GM19397 (cell line): ENCODE measurements at regions not wholly inside any gene's neighbourhood (a gene's known extent, or its start where the extent isn't known, plus 50 kb on each side); places are given as distances from the start of the nearest gene placed in this dataset.
A peak's percentile ranks its signal among the peaks of the same experiment; 100 is the strongest.
"Not testable (repeated sequence)": the region's sequence is repeated elsewhere in the genome, so short reads cannot be mapped to it uniquely, and the experiment has no call there.

Experiments used
- ATAC-seq: cut with Tn5 transposase; IDR thresholded peaks from one replicate; pipeline ENCODE4 v1.9.1; 2021; ENCODE audit warnings: mild to moderate bottlenecking, moderate library complexity; ENCODE audit not compliant: unreplicated experiment

- ATAC-seq: no peak
Observed at GRCh38 chr11:79522626-79523025, 81.8 kb upstream of the TENM4 start.

DNA sequence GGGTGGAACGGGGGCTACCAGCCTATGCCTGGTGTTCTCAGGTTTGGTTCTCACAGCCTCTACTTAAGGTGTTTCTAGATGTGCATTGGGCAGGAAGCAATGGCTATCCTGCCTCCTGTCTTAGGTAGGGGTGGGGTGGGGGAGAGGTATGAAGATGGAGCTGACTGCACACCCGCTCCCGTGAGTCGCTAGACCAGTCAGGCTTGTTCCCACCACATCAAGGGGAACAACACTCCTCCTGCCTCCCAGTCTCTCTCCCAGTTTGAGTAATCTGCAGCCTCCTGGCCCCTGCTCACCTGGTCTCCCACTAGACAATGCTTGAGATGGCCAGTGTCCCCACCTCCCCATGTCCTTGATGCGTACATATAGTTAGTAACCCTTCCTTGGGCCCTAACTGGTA is 79.3 kb upstream of the TENM4 start:
- ATAC-seq: no peak

DNA sequence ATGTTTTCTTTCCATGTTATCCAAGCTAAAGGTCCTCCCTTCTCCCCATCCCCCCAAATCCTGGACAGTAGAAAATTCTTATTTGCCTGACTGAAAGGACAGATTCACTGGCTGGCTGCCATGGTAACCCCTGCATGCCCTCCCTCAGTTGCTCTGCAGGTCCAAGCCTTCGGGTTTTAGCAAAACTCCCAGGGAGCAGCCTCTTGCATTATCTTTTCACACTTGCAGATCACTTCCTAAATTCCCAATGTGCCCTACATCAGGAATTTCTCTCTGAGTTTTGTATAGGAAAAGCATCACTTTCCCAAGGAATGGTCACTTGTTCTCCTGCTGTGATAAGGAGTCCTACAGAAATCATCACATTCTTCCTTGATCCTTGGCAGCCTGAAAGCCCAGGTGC is 75.0 kb upstream of the TENM4 start:
- ATAC-seq: no peak

DNA sequence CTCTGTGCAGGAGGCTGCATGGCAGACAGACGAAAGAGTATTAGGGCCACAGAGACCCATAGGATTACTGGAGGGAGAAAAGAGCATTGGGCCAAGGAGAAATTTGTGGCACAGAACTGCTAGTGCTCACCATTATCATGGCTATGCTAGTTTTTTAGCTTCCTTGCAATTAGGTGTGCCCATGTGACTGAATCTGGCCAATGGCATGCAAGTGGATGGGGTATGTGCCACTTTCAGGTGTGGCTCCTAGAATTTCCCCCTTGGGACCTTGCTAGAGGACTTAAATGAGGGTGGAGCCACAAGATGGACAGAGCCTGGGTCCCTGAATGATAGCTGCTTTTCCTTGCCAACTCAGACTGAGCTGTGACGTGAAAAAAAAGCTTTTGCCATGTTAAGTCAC is 73.9 kb upstream of the TENM4 start:
- no peak for ATAC-seq

DNA sequence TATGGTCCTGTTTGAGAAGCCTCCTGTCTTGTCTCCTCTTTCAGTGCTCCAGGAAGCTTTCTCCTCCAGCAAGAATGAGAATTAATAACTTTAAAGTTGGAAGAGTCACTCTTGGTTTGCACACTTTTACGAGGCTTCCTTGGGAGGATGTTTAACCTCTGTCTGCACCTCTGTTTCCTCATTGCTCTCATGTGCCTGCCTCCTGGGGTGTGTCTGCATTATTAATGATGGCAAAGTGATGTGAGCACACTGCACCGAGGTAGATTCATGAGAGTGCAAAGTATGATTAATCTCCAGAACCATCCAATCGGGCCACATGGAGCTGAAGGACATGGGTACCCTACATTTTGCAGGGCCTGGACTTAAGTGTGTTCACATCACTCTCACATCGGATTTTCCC is 73.5 kb upstream of the TENM4 start:
- ATAC-seq: no peak

DNA sequence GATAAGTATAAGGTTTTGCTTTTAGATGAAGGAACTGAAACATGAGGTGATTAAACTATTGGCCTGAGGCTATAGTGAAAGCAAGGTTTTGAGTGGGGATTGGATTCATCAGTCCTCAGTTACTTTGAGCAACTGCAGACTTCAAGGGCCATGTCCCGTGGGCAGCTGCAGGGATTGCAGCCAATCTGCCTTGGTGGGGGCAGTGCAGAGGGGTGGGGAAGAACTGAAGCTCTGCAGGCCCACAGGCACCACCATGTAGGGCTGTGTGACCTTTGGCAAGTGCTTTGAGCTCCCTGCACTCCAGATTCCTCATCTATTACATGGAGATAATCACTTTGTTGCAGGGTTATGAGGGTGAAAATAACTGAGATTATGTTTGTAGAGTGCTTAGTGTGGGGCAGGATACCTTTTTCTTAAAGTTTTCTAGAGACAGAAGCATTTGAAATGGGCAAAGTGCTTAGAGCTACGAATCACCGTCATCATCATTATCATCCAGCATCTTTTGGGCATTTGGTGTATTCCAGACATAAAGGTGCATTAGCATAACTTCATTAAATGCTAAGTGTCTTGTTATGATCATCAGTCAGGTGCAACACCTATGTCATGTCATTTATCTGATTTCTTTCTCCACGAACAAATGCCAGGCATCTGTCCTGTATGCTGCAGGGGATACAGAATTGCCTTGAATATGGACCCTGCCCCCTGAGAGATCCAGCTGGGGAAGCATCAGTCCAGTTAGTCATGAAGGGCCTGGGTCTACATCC is 72.1 kb upstream of the TENM4 start:
- ATAC-seq: no peak

GRCh38 chr11:79510960-79511359 is 70.1 kb upstream of the TENM4 start:
- ATAC-seq: no peak

DNA sequence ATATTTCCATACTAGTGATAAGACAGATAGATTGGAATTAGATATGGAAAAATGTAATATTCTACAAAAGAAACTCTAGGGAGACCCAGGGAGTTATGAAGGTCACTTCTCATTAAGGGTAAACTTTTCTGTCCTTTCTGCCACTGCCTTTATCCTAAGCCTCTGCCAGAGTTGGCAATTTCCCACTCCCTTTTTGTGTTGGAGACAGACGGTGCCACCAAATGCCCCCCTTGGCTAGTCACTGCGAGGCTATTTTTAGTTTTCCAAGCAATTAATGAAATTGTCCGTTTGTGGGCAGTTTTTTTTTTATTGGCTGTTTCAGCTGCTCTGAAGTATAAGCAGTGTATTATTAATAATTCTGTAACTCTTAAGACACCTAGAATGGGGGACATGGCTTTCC is 67.6 kb upstream of the TENM4 start:
- ATAC-seq: no peak

DNA sequence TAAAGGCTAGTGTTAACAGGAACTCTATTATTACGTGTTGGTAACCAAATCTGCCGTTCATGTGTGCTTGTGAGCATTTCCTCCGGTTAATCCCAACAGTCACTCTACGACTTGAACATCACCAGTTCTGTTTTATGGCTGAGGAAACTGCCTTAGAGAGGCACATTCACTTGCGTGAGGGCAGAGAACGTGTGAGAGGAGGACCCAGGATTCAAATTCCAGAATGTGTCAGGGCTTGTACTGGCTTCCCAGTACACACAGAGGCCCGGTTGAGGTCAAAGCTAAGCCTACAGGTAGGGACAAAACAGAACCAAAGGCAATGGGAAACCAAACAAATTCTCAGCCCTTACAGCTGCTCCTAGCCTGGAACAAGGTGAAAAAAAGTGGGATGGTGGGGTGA is 66.9 kb upstream of the TENM4 start:
- ATAC-seq: no peak

GRCh38 chr11:79506734-79507344 is 66.0 kb upstream of the TENM4 start:
- no peak for ATAC-seq

DNA sequence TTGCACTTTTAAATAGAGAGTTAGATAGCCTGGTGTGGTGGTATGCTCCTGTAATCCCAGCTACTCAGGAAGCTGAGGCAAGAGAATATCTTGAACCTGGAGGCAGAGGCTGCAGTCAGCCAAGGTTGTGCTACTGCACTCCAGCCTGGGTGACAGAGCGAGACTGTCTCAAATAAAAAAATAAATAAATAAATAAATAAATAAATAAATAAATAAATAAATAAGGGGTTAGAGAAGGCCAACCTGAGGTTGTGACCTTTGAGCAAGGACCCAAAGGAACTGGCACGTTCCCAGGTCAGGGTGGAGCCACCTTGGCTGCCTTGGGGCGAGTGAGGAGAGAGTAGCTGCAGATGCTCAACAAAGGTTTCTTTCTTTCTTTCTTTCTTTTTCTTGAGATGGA is 65.3 kb upstream of the TENM4 start:
- no peak for ATAC-seq

GRCh38 chr11:79503028-79503427 is 62.2 kb upstream of the TENM4 start:
- ATAC-seq: no peak

DNA sequence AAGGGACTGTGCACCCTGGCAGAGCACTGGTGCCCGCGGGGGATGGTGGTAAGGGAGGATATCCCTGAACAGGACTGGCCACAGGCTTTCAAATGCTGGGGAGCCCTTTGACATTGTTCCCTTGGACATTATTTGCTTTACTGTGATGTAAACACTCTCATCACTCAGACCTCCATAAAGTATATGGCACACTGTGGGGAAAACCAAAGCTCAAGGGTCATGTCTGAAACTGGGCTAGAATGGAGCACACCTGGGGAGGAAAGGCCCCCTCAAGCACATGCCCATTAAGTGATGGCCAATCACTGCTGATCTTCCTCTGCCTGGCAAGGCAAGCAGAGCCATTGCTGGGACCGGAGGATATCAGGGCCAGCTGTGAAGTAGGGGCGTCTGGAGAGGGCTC is 60.9 kb upstream of the TENM4 start:
- no peak for ATAC-seq

DNA sequence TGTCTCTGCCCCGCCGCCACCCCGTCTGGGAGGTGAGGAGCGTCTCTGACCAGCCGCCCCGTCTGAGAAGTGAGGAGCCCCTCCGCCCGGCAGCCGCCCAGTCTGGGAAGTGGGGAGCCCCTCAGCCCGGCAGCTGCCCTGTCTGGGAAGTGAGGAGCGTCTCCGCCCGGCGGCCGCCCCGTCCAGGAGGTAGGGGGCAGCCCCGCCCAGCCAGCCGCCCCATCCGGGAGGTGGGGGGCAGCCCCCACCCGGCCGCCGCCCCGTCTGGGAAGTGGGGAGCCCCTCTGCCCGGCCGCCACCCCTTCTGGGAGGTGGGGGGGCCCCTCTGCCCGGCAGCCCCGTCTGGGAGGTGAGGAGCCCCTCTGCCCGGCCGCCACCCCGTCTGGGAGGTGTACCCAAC is 59.1 kb upstream of the TENM4 start:
- ATAC-seq: not testable (repeated sequence)

DNA sequence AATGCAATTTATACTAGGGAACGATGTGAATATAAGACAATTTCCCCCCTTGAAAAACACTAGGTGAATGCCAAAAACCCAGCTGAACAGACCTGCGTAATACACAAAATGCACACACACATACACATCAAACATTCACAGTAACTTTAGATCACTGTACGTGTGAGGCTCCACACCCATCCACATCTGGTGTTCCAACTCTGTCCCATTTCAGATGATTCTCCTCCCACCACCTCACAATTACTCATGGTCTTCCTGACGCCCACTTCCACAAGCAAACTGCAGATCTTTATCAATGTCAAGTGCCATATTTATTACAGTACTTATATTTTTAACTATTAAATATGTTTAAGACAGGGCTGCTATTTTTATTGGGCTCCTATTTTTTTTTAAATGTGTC is 57.8 kb upstream of the TENM4 start:
- ATAC-seq: no peak

DNA sequence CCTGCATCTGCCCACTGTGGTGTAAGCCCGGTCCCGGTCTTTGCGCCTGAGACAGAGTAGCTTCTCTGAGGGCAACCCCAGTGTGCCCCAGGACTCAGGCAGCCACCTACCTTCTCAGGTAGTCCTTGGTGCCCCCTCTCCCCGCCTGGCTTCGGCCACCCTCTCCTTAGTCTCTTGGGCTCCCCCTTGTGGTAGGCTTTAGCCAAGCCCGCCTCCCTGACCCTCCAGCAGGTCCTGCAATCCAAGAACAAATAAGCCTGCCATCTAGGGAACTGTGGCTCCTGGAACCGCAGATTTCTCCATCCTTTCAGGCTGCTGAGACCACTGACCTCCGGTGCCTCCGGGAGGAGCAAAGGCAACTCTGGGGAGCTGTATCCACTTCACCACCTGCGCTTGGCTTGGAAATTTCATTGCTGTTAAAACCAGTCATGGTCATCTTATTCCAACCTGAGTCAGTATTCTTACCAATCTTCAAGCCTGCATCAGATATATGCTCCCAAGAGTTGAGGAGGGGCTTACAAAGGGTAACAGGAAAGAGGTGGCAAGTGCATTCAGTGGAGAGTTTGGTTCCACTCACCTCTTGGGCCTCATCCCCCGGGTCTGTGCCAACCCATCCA is 52.8 kb upstream of the TENM4 start:
- peak; percentile 93 for ATAC-seq

- no peak for ATAC-seq
Observed at GRCh38 chr11:79492008-79492407, 51.2 kb upstream of the TENM4 start.
